Hepatic stellate cell (primary cell): ENCODE measurements at regions not wholly inside any gene's neighbourhood (a gene's known extent, or its start where the extent isn't known, plus 50 kb on each side); places are given as distances from the start of the nearest gene placed in this dataset.

Source experiments
- DNase-seq: peaks from one replicate; pipeline ENCODE4 v3.0.0; 2011; ENCODE audit warnings: low spot score

DNA sequence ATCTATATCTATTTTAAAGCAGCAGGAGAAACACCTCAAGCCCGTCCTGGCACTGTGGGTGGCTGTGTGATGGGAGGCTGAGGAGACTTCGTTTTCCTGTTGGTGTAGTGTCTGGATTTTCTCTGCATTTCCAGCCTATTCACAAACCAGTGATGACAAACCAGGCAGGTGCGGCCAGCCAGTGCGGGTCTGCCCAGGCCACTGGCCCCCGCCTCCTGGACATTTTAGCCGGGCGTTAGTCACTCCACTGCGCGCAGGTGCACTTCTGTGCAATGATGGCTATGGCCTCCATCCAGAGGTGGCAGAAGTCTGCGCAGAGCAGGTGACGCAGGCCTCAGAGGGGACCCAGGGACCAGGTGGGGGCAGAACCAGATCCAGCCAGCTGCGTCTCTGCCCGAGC is 64.9 kb upstream of the PITRM1 start:
- DNase-seq: no peak

DNA sequence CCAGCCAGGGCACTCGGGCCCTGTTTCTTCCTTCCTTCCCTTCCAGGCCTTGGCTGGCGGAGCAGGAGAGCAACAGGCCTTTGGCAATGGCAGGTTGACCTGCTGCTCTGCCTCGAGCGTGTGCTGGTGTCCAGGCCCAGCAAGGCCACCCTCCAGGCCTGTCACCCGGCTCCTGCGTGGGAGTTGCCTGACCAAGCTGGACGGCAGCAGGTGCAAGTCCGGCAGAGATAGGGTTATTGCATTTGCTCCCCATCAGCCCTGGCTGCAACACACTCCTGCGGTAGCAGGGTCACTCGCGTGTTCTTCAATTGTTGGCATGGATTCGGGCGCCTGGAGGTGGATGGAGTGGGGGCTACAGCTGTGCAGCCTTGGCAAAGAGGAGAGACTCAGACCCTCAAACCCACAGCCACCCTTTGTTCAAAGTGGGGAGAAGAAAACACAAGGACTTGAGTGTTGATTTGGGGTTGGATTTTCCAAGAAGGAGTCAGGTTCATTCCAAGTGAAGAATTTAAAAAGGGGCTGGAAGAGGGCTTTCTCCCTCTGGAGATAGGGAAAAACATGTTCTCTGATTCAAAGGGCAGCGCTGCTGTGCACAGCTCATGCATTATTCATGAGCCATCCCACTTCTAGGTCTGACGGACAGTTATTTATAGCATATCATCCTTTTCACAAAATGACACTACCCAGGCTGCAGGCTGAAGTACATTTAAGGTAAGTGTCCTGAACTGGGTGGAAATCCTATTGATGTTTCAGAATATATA is 64.2 kb upstream of the PITRM1 start:
- DNase-seq: no peak

DNA sequence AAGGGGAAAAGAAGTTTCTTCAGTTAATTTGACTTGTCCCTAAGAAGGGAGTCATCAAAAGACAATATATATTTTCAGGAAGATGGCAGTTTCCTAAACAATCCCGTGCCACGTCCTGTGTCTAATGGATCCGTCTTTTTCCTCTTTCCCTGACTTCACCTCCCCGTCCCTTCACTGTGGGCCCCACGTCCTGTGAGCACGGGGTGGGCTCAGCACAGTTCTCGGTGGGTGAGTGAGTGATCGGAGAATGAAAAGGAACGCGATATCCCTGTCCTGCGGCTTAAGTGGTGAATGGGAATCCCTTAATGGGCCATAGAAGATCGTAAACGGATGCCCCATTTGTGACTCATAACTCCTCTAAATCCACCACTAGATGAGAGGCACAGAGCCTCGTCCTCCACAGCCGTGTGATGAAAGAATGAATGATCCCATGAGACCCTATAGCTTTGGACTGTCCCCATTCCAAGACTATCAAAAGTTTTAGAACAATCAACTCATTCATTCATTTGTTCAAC is 63.5 kb upstream of the PITRM1 start:
- no peak for DNase-seq

DNA sequence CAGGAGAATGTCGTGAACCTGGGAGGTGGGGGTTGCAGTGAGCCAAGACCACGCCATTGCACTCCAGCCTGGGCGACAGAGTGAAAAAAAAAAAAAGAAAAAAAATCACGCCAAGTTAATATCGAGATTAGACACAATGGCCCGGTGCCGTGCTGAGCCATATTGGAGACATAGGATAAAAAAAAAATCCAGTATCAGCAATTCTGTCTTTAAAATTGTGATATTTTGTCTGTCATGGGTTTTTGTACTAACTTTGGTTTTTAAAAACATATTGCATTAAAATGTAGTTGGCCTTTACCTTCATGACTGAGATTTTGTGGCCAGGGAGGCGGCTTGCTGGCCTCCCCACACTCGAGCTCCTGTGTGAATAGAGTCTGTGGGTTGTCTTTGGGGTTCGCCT is 62.8 kb upstream of the PITRM1 start:
- DNase-seq: no peak

DNA sequence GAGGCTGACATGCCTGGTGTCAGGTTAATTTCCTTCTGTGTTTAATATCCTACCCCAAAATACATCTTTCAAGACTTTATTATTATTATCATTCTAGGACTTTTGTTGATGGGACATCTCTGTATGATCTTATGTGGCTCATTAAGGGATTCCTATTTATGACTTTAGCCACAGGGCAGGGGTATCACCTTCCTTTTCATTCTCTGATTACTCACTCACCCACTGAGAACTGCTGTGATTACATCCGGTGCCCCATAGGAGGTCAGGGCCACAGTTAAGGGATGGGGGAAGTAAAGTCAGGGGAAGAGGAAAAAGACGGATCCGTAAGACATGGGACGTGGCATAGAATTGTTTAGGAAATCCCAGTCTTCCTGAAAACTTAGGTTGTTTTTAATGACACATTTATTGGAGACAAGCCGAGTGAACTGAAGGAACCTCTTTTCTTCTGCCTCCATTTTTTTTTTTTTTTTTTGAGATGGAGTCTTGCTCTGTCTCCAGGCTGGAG is 61.0 kb upstream of the PITRM1 start:
- no peak for DNase-seq

DNA sequence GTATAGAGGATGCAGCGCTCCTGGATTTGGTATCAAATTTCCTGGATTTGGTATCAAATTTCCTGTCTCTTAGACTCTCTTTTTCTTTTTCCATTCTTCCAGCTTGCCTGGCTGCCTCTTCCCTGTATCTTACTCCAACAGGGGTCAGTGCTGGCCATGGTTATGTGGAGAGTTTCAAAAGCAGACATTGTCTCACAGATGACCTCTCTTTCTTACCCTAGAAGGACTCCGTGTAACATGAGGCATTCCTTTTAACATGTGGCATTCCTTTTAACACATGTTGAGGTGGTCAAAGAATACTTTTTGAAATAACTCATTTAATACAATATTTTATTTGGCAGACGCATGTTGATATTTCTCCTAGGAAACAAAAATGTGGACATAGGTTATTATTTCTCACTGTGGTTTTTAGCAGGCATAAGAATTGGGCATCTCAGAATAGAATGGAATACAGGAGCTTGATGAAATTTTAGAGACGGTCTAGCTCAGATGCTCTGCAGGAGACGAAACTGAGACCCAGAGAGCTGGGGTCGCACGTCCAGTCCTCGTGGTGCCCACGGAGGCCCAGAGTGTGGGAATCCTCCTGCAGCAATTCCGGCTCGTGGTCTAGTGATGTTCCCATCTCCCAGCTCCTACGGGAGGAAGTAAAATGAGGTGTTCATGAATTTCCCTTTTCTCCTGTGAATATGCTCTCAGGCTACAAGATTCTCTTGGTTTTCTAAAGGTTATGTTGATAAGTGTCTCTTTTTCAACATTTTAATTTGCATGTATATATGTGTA is 59.6 kb upstream of the PITRM1 start:
- DNase-seq: peak; percentile 59

DNA sequence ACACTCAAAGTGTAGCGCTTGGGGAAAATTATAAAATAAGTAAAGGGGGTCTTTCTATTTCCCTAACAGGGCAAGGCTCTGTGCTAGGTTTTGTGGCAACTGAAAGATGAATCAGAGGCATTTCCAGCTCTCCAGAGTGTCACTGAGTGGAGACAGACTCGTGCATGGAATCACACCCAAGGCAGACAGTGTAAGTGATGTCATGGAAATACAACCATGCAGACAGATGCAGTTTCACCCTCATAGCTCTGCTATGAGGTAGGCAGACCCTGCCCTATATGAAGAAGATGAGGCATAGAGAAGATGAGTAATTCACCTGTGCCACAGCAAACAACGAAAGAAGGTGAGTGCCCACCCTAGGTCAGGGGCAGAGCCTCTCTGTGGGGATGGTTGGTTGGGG is 57.2 kb upstream of the PITRM1 start:
- DNase-seq: no peak

DNA sequence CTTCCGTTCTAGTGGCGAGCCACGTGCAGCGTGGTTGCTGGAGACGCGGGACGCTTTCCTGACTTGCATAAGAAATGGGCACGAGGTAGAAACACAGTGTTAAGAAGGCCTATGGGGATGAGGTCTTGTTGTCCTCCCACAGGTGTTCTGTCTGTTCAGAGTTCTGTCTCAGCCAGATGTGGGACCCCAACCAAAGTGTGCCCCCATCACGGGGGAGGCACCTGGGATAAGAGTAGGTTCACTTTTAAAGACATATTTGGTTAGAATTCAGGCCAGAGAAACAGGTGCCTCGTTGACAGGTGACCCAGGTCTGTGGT is 56.0 kb upstream of the PITRM1 start:
- no peak for DNase-seq

DNA sequence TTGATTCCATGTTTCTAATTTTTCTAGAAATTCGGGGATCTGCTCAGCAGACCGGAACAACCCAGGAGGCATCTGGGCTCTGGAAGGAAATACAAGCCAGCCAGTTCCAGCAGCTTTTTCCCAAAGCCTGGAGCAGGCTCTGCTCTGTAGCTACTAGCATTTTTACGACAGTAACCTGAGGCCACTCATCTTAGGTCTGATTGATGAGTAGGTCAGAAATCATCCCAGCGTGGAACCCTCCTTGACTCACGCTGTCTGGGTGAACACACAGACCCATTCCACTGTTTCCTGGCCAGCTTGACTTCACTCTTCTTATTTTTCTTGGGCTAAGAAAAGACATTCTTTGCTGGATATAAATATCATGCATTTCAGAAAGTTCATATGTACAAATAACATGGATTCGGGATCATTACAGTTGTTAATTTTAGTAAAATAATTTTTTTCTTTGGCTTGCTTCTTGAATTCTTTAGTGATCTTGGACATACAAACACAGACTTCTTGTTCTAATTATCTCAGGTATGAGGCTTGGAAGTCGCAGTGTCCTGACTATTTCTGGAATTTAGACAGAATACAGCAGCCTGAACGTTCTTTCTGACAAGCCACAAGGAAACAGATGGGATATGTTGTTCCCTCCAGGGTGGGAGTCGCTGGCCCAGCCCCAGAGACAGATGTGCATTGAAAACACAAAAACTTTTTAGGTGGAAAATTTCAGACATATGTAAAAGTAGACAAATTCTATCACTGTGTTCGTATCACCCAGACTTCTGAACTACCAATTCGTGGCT is 54.6 kb upstream of the PITRM1 start:
- peak; percentile 62 for DNase-seq

DNA sequence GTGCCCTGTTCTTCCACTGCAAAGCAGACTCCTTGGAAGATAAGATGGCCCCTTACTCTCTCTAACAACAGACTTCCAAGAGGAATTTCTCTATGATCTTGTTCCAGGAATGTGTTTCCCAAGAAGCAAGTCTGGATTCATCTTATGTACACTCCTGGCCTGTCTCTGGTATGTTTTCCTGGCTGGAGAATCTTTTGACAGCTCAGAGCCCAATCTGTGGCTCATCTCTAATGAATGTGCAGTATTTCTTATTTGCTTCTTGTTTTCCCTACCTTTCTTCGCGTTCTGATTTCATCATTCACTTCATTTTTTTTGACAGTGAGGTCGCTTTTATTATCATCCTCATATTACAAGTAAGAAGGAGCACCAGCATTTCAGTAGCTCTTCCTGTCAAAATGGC is 53.0 kb upstream of the PITRM1 start:
- no peak for DNase-seq

DNA sequence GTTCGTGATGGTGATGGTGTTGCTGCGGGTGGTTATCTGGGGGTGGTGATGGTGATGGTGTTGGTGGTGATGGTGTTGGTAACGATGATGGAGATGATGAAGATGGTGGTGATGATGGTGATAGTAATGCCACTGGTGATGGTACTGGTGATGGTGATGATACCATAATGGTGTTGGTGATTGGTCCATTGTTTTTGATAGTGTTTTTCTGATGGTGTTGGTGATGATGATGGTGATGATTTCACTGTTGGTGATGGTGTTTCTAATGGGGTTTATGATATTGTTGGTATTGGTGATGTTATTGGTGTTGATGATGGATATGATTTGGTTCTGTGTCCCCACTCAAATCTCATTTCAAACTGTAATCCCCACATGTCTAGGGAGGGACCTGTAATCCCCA is 51.7 kb upstream of the PITRM1 start:
- no peak for DNase-seq

DNA sequence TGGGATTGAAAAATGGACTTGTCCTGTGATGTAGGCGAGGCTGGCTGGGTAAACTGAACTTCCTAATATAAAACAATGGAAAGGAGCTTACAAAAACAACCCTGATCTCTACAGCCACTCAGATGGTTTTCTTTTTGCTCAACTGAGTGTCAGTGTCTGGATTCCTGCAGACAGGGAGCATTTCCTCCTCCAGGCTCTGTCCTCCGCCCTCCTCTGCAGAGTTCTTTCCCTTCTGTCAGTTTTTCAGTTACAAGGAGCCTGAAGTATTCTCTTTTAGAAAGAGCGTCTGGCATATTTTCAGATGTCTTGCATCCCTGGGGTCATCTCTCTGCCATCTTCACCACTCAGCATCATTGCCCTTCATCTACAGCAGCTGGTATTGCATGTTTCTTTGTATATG is 50.0 kb upstream of the PITRM1 start:
- DNase-seq: no peak
